GM18502 (cell line): ENCODE measurements at regions not wholly inside any gene's neighbourhood (a gene's known extent, or its start where the extent isn't known, plus 50 kb on each side); places are given as distances from the start of the nearest gene placed in this dataset.

Source experiments
- ATAC-seq: cut with Tn5 transposase; IDR thresholded peaks from one replicate; pipeline ENCODE4 v1.9.1; 2021; ENCODE audit warnings: mild to moderate bottlenecking; ENCODE audit not compliant: unreplicated experiment, poor library complexity

GRCh38 chr2:176495826-176496225 is 226.6 kb downstream of the MTX2 start:
- no peak for ATAC-seq

GRCh38 chr2:176496761-176497160 is 227.5 kb downstream of the MTX2 start:
- no peak for ATAC-seq

- ATAC-seq: no peak
Observed at GRCh38 chr2:176500901-176501300, 231.7 kb downstream of the MTX2 start.

GRCh38 chr2:176501617-176502016 is 232.4 kb downstream of the MTX2 start:
- no peak for ATAC-seq

- no peak for ATAC-seq
Observed at GRCh38 chr2:176502619-176503018, 233.4 kb downstream of the MTX2 start.

- ATAC-seq: no peak
Observed at GRCh38 chr2:176503776-176504175, 234.5 kb downstream of the MTX2 start.

- ATAC-seq: no peak
Observed at GRCh38 chr2:176504440-176504839, 235.2 kb downstream of the MTX2 start.

- ATAC-seq: no peak
Observed at GRCh38 chr2:176507786-176508185, 238.5 kb downstream of the MTX2 start.

- no peak for ATAC-seq
Observed at GRCh38 chr2:176508374-176508773, 239.1 kb downstream of the MTX2 start.

GRCh38 chr2:176508984-176509740 is 239.9 kb downstream of the MTX2 start:
- ATAC-seq: no peak

GRCh38 chr2:176514276-176514675 is 245.0 kb downstream of the MTX2 start:
- ATAC-seq: no peak

- no peak for ATAC-seq
Observed at GRCh38 chr2:176514805-176515500, 245.7 kb downstream of the MTX2 start.

GRCh38 chr2:176516051-176516602 is 246.9 kb downstream of the MTX2 start:
- ATAC-seq: no peak

- no peak for ATAC-seq
Observed at GRCh38 chr2:176518823-176519222, 249.6 kb downstream of the MTX2 start.

- no peak for ATAC-seq
Observed at GRCh38 chr2:176521878-176522670, 252.8 kb downstream of the MTX2 start.

- ATAC-seq: no peak
Observed at GRCh38 chr2:176525086-176525485, 255.8 kb downstream of the MTX2 start.

GRCh38 chr2:176526995-176527901 is 258.0 kb downstream of the MTX2 start:
- ATAC-seq: no peak

- no peak for ATAC-seq
Observed at GRCh38 chr2:176531608-176532007, 262.4 kb downstream of the MTX2 start.

GRCh38 chr2:176533505-176534193 is 264.4 kb downstream of the MTX2 start:
- ATAC-seq: no peak
